ENCODE measurements at regions not wholly inside any gene's neighbourhood (a gene's known extent, or its start where the extent isn't known, plus 50 kb on each side); places are given as distances from the start of the nearest gene placed in this dataset.
"Not testable (repeated sequence)": the region's sequence is repeated elsewhere in the genome, so short reads cannot be mapped to it uniquely, and the experiment has no call there.

- no peak for DNase-seq
These were observed 387.1 kb downstream of the MRPL39 start for GRCh38 chr21:25220169-25220568.

GRCh38 chr21:25215698-25216384 lies 391.4 kb downstream of the MRPL39 start:
- DNase-seq: no peak

GRCh38 chr21:25214676-25215075 lies 392.6 kb downstream of the MRPL39 start:
- no peak for DNase-seq

- DNase-seq: no peak
These were observed 407.3 kb downstream of the MRPL39 start for GRCh38 chr21:25199944-25200343.

GRCh38 chr21:25191141-25191540 lies 416.1 kb downstream of the MRPL39 start:
- DNase-seq: no peak

- DNase-seq: no peak
These were observed 417.8 kb downstream of the MRPL39 start for GRCh38 chr21:25189497-25189896.

- no peak for DNase-seq
These were observed 418.6 kb downstream of the MRPL39 start for GRCh38 chr21:25188677-25189079.

GRCh38 chr21:25186273-25186672 lies 421.0 kb downstream of the MRPL39 start:
- no peak for DNase-seq

- DNase-seq: no peak
These were observed 423.7 kb downstream of the MRPL39 start for GRCh38 chr21:25183577-25183976.

- not testable (repeated sequence) for DNase-seq
These were observed 425.6 kb downstream of the MRPL39 start for GRCh38 chr21:25181690-25182089.

GRCh38 chr21:25179116-25179515 lies 428.2 kb downstream of the MRPL39 start:
- DNase-seq: peak; percentile 85

- DNase-seq: peak; percentile 79
These were observed 430.5 kb downstream of the MRPL39 start for GRCh38 chr21:25176637-25177412.

GRCh38 chr21:25175938-25176337 lies 431.3 kb downstream of the MRPL39 start:
- no peak for DNase-seq

- peak; percentile 86 for DNase-seq
These were observed 435.8 kb downstream of the MRPL39 start for GRCh38 chr21:25171438-25171837.

- peak; percentile 31 for DNase-seq
These were observed 436.6 kb downstream of the MRPL39 start for GRCh38 chr21:25170681-25171080.

GRCh38 chr21:25169370-25169769 lies 437.9 kb downstream of the MRPL39 start:
- DNase-seq: no peak

- DNase-seq: not testable (repeated sequence)
These were observed 440.4 kb downstream of the MRPL39 start for GRCh38 chr21:25166904-25167303.

- DNase-seq: no peak
These were observed 445.7 kb downstream of the MRPL39 start for GRCh38 chr21:25161571-25161970.

GRCh38 chr21:25155020-25155419 lies 452.3 kb downstream of the MRPL39 start:
- not testable (repeated sequence) for DNase-seq

- DNase-seq: no peak
These were observed 458.3 kb downstream of the MRPL39 start for GRCh38 chr21:25149022-25149421.

GRCh38 chr21:25139414-25139813 lies 467.9 kb downstream of the MRPL39 start:
- DNase-seq: no peak

GRCh38 chr21:25133939-25134338 lies 473.3 kb downstream of the MRPL39 start:
- peak; percentile 87 for DNase-seq

GRCh38 chr21:25127811-25128210 lies 479.5 kb downstream of the MRPL39 start:
- no peak for DNase-seq

- no peak for DNase-seq
These were observed 480.3 kb downstream of the MRPL39 start for GRCh38 chr21:25127007-25127406.

Data from fibroblast of skin of right biceps (primary cell).